CD4-positive, CD25-positive, alpha-beta regulatory T cell (primary cell): ENCODE measurements at regions not wholly inside any gene's neighbourhood (a gene's known extent, or its start where the extent isn't known, plus 50 kb on each side); places are given as distances from the start of the nearest gene placed in this dataset.
A peak's percentile ranks its signal among the peaks of the same experiment; 100 is the strongest.

ENCODE experiments used
- ATAC-seq, 2 donors: fragments of 150-1000 bp; cut with Tn5 transposase; one replicate each; pipeline ENCODE4 v1.10.0; 2021; ENCODE audit warnings: low read depth in 2 of 2, moderate number of reproducible peaks in 2 of 2, moderate library complexity in 1 of 2
- DNase-seq, 3 donors: peaks; one replicate each; pipeline versions ENCODE4 v3.0.0 to v3.0.0-alpha.2; 2012 to 2022; ENCODE audit warnings: mixed read lengths in 1 of 3
- H3K27ac ChIP-seq: one replicate; pipeline ENCODE4 v1.7.0; 2013; ENCODE audit warnings: mild to moderate bottlenecking, low read length; ENCODE audit not compliant: insufficient read depth, poor library complexity, severe bottlenecking
- H3K27me3 ChIP-seq: one replicate; pipeline ENCODE4 v1.7.0; 2013; ENCODE audit warnings: low read length; ENCODE audit not compliant: control insufficient read depth, insufficient read depth
- H3K36me3 ChIP-seq: one replicate; pipeline ENCODE4 v1.7.0; 2013; ENCODE audit warnings: mild to moderate bottlenecking, low read length, moderate library complexity; ENCODE audit not compliant: control insufficient read depth, insufficient read depth
- H3K4me1 ChIP-seq: 2 replicates; pipeline ENCODE4 v1.7.0; 2013; ENCODE audit warnings: mild to moderate bottlenecking, low read length; ENCODE audit not compliant: insufficient read depth, control insufficient read depth, poor library complexity, severe bottlenecking
- H3K4me3 ChIP-seq: one replicate; pipeline ENCODE4 v1.7.0; 2013; ENCODE audit warnings: low read depth, mild to moderate bottlenecking, low read length, moderate library complexity
- H3K9me3 ChIP-seq, 2 experiments: 1 replicate in 1 of 2; 2 replicates in 1 of 2; pipeline ENCODE4 v1.7.0; 2013; ENCODE audit warnings: low read length in 2 of 2, mild to moderate bottlenecking in 1 of 2, moderate library complexity in 1 of 2; ENCODE audit not compliant: control insufficient read depth in 2 of 2
- H3K27ac Mint-ChIP-seq, 3 donors: one replicate each; pipeline ENCODE4 v1.8.0; 2020 to 2022; ENCODE audit warnings: mild to moderate bottlenecking in 3 of 3, mixed read lengths in 3 of 3, moderate library complexity in 2 of 3
- H3K27me3 Mint-ChIP-seq: one replicate; pipeline ENCODE4 v1.8.0; 2022; ENCODE audit warnings: mild to moderate bottlenecking, mixed read lengths
- H3K36me3 Mint-ChIP-seq: one replicate; pipeline ENCODE4 v1.8.0; 2020; ENCODE audit warnings: mixed read lengths
- H3K4me1 Mint-ChIP-seq, 4 donors: one replicate each; pipeline ENCODE4 v1.8.0; 2020 to 2022; ENCODE audit warnings: mixed read lengths in 4 of 4, mild to moderate bottlenecking in 1 of 4
- H3K4me3 Mint-ChIP-seq, 4 donors: one replicate each; pipeline ENCODE4 v1.8.0; 2020 to 2022; ENCODE audit warnings: mild to moderate bottlenecking in 4 of 4, mixed read lengths in 4 of 4, moderate library complexity in 3 of 4
- H3K9me3 Mint-ChIP-seq, 7 donors: one replicate each; pipeline ENCODE4 v1.8.0; 2020 to 2022; ENCODE audit warnings: mixed read lengths in 7 of 7, mild to moderate bottlenecking in 3 of 7, moderate library complexity in 2 of 7

- Mint-ChIP-seq H3K9me3 (peaks cover 0 to 17% (median 6%) of the 10 kb centered on the region in 7 donors), H3K36me3 (no peaks in the 10 kb centered on the region), H3K27ac (no peak overlapping the region), H3K27me3 (no peaks in the 10 kb centered on the region), H3K4me1 (no peaks in the 10 kb centered on the region), H3K4me3 (no peak overlapping the region)
- DNase-seq (no peak), ATAC-seq (no peak)
- Histone ChIP-seq H3K9me3 (no peaks in the 10 kb centered on the region), H3K36me3 (no peaks in the 10 kb centered on the region), H3K4me3 (no peak overlapping the region), H3K27me3 (no peaks in the 10 kb centered on the region), H3K4me1 (no peaks in the 10 kb centered on the region), H3K27ac (no peak overlapping the region)
Observed at GRCh38 chr11:42344204-42344792, 884.8 kb upstream of the LRRC4C start.

- no peak overlapping the region for H3K27ac ChIP-seq
- no peak overlapping the region for H3K4me3 ChIP-seq
- H3K4me1 ChIP-seq = no peaks in the 10 kb centered on the region
- no peaks in the 10 kb centered on the region for H3K9me3 ChIP-seq
- no peaks in the 10 kb centered on the region for H3K36me3 ChIP-seq
- ATAC-seq (no peak), DNase-seq (no peak)
- Mint-ChIP-seq H3K36me3 (no peaks in the 10 kb centered on the region), H3K4me1 (no peaks in the 10 kb centered on the region), H3K27me3 (no peaks in the 10 kb centered on the region), H3K9me3 (peaks cover 0 to 14% (median 7%) of the 10 kb centered on the region in 7 donors), H3K4me3 (no peak overlapping the region), H3K27ac (no peak overlapping the region)
- H3K27me3 ChIP-seq = no peaks in the 10 kb centered on the region
Observed at GRCh38 chr11:42345933-42346332, 886.5 kb upstream of the LRRC4C start.

DNA sequence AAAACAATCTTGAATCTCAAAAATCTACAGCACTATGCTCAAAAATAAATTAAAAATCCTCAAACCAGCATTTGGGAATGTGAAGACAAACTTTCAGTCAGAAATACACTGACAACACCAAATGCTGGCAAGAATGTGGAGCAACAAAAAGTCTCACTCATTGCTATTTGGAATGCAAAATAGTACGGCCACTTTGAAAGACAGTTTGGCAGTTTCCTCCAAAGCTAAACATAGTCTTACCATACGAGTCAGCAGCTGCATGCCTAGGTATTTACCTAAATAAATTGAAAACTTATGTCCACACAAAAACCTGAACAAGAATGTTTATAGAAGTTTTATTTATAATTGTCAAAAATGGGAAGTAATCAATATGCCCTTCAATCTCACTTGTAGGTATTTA lies 904.2 kb upstream of the LRRC4C start:
- no peak overlapping the region for H3K27ac ChIP-seq
- Mint-ChIP-seq H3K9me3 (peaks cover 3 to 29% (median 14%) of the 10 kb centered on the region in 7 donors), H3K36me3 (no peaks in the 10 kb centered on the region), H3K4me1 (no peaks in the 10 kb centered on the region), H3K4me3 (no peak overlapping the region), H3K27me3 (no peaks in the 10 kb centered on the region), H3K27ac (no peak overlapping the region)
- H3K4me1 ChIP-seq = no peaks in the 10 kb centered on the region
- ATAC-seq = no peak
- H3K9me3 ChIP-seq = peaks cover 0 to 3% of the 10 kb centered on the region in 2 experiments
- no peaks in the 10 kb centered on the region for H3K27me3 ChIP-seq
- no peaks in the 10 kb centered on the region for H3K36me3 ChIP-seq
- no peak for DNase-seq
- H3K4me3 ChIP-seq = no peak overlapping the region

GRCh38 chr11:42390116-42390515 lies 921.7 kb upstream of the API5 start:
- H3K27ac Mint-ChIP-seq = no peak overlapping the region
- DNase-seq (no peak), ATAC-seq (no peak)
- no peak overlapping the region for H3K27ac ChIP-seq
- H3K4me3 Mint-ChIP-seq = no peak overlapping the region
- H3K27me3 Mint-ChIP-seq = no peaks in the 10 kb centered on the region
- no peaks in the 10 kb centered on the region for H3K27me3 ChIP-seq
- no peaks in the 10 kb centered on the region for H3K36me3 ChIP-seq
- no peak overlapping the region for H3K4me3 ChIP-seq
- peaks cover 1 to 24% (median 10%) of the 10 kb centered on the region in 7 donors for H3K9me3 Mint-ChIP-seq
- H3K36me3 Mint-ChIP-seq = no peaks in the 10 kb centered on the region
- no peaks in the 10 kb centered on the region for H3K4me1 ChIP-seq
- no peaks in the 10 kb centered on the region for H3K4me1 Mint-ChIP-seq
- H3K9me3 ChIP-seq = no peaks in the 10 kb centered on the region

GRCh38 chr11:42397483-42397882 lies 914.3 kb upstream of the API5 start:
- no peaks in the 10 kb centered on the region for H3K27me3 Mint-ChIP-seq
- no peak for ATAC-seq
- H3K4me1 Mint-ChIP-seq = no peaks in the 10 kb centered on the region
- peaks cover 0 to 3% of the 10 kb centered on the region in 2 experiments for H3K9me3 ChIP-seq
- H3K36me3 ChIP-seq = no peaks in the 10 kb centered on the region
- no peak for DNase-seq
- H3K9me3 Mint-ChIP-seq = peaks cover 0 to 24% (median 2%) of the 10 kb centered on the region in 7 donors
- H3K27me3 ChIP-seq = no peaks in the 10 kb centered on the region
- no peak overlapping the region for H3K27ac ChIP-seq
- no peak overlapping the region for H3K4me3 Mint-ChIP-seq
- no peaks in the 10 kb centered on the region for H3K4me1 ChIP-seq
- no peaks in the 10 kb centered on the region for H3K36me3 Mint-ChIP-seq
- no peak overlapping the region for H3K27ac Mint-ChIP-seq
- H3K4me3 ChIP-seq = no peak overlapping the region

DNA sequence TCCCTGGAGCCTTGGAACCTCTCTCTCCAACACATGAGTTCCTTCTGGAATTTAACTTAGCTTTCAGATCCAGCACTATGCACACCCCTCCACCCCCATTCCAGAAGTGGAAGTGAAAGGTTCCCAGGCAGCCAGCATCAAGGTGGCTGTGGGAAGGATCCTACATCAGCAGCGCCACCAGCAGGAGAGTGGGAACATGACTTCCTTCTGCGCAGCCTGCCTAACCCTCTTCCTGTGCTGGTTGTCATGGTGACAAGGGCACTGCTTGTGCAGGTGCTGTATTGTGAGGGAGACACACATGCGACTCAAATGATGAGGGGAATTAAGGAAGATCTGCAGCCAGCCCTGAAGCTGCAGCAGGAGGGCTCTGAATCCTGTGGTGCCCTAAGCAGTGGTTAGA lies 904.5 kb upstream of the API5 start:
- H3K27me3 ChIP-seq = no peaks in the 10 kb centered on the region
- Mint-ChIP-seq H3K4me3 (no peak overlapping the region), H3K27ac (peak overlapping the region in 1 of 3 donors; percentile 20), H3K4me1 (no peaks in the 10 kb centered on the region), H3K27me3 (no peaks in the 10 kb centered on the region), H3K9me3 (peaks cover 0 to 33% (median 7%) of the 10 kb centered on the region in 7 donors), H3K36me3 (no peaks in the 10 kb centered on the region)
- ATAC-seq (no peak), DNase-seq (no peak)
- H3K27ac ChIP-seq = no peak overlapping the region
- H3K9me3 ChIP-seq = no peaks in the 10 kb centered on the region
- H3K36me3 ChIP-seq = no peaks in the 10 kb centered on the region
- no peaks in the 10 kb centered on the region for H3K4me1 ChIP-seq
- H3K4me3 ChIP-seq = no peak overlapping the region

- peaks cover 0 to 30% (median 7%) of the 10 kb centered on the region in 7 donors for H3K9me3 Mint-ChIP-seq
- Histone ChIP-seq H3K36me3 (no peaks in the 10 kb centered on the region), H3K9me3 (no peaks in the 10 kb centered on the region), H3K27ac (no peak overlapping the region), H3K27me3 (no peaks in the 10 kb centered on the region), H3K4me1 (no peaks in the 10 kb centered on the region), H3K4me3 (no peak overlapping the region)
- H3K36me3 Mint-ChIP-seq = no peaks in the 10 kb centered on the region
- ATAC-seq = no peak
- H3K4me3 Mint-ChIP-seq = no peak overlapping the region
- no peak for DNase-seq
- H3K27me3 Mint-ChIP-seq = no peaks in the 10 kb centered on the region
- H3K4me1 Mint-ChIP-seq = no peaks in the 10 kb centered on the region
- H3K27ac Mint-ChIP-seq = no peak overlapping the region
Observed at GRCh38 chr11:42410251-42410955, 901.4 kb upstream of the API5 start.

- no peaks in the 10 kb centered on the region for H3K27me3 Mint-ChIP-seq
Observed at GRCh38 chr11:42412590-42412989, 899.2 kb upstream of the API5 start.

More at GRCh38 chr11:42412590-42412989, 899.2 kb upstream of the API5 start:
- Mint-ChIP-seq H3K9me3 (peaks cover 0 to 23% (median 5%) of the 10 kb centered on the region in 7 donors), H3K36me3 (no peaks in the 10 kb centered on the region), H3K27ac (no peak overlapping the region), H3K4me1 (no peaks in the 10 kb centered on the region), H3K4me3 (no peak overlapping the region)
- ATAC-seq (no peak), DNase-seq (no peak)
- no peaks in the 10 kb centered on the region for H3K27me3 ChIP-seq
- no peaks in the 10 kb centered on the region for H3K4me1 ChIP-seq
- no peaks in the 10 kb centered on the region for H3K36me3 ChIP-seq
- H3K27ac ChIP-seq = no peak overlapping the region
- H3K9me3 ChIP-seq = no peaks in the 10 kb centered on the region
- no peak overlapping the region for H3K4me3 ChIP-seq
